DOHH2 (cell line): ENCODE measurements at regions not wholly inside any gene's neighbourhood (a gene's known extent, or its start where the extent isn't known, plus 50 kb on each side); places are given as distances from the start of the nearest gene placed in this dataset.

Source experiments
- H3F3A ChIP-seq: fragments of 200-600 bp; sonication (generic), shearing (Covaris generic); 2 replicates; pipeline ENCODE4 v1.6.0; 2016; ENCODE audit warnings: antibody characterized with exemption, mild to moderate bottlenecking; ENCODE audit not compliant: control insufficient read depth, insufficient read depth
- H3K27ac ChIP-seq: fragments of 200-600 bp; sonication (generic); 2 replicates; pipeline ENCODE4 v1.5.1; 2014; ENCODE audit warnings: low read depth, mild to moderate bottlenecking, low read length, moderate library complexity
- H3K27me3 ChIP-seq: fragments of 200-600 bp; sonication (generic); 2 replicates; pipeline ENCODE4 v1.6.1; 2014; ENCODE audit warnings: mild to moderate bottlenecking, low read length, mixed read lengths; ENCODE audit not compliant: control insufficient read depth
- H3K36me3 ChIP-seq: fragments of 200-600 bp; sonication (generic); 2 replicates; pipeline ENCODE4 v1.6.1; 2014; ENCODE audit warnings: mild to moderate bottlenecking, low read length, moderate library complexity, mixed read lengths; ENCODE audit not compliant: control insufficient read depth
- H3K4me1 ChIP-seq: fragments of 200-600 bp; sonication (generic); 2 replicates; pipeline ENCODE4 v1.6.1; 2014; ENCODE audit warnings: mild to moderate bottlenecking, low read length, mixed read lengths; ENCODE audit not compliant: control insufficient read depth
- H3K4me2 ChIP-seq: fragments of 200-600 bp; sonication (generic); 2 replicates; pipeline ENCODE4 v1.6.0; 2014; ENCODE audit warnings: mild to moderate bottlenecking, low read length, moderate library complexity
- H3K4me3 ChIP-seq: fragments of 200-600 bp; sonication (generic); 2 replicates; pipeline ENCODE4 v1.5.1; 2014; ENCODE audit warnings: mild to moderate bottlenecking, low read length, mixed read lengths
- H3K79me2 ChIP-seq: fragments of 200-600 bp; sonication (generic); 2 replicates; pipeline ENCODE4 v1.6.1; 2014; ENCODE audit warnings: mild to moderate bottlenecking, low read length, mixed read lengths; ENCODE audit not compliant: control insufficient read depth
- H3K9me2 ChIP-seq: fragments of 200-600 bp; sonication (generic); replicated peaks from 2 replicates; pipeline ENCODE4 v1.6.1; 2014; ENCODE audit warnings: mild to moderate bottlenecking, low read length, mixed read lengths; ENCODE audit not compliant: control insufficient read depth
- H3K9me3 ChIP-seq: fragments of 200-600 bp; sonication (generic); 2 replicates; pipeline ENCODE4 v1.6.1; 2014; ENCODE audit warnings: antibody characterized with exemption, low read length, mixed read lengths; ENCODE audit not compliant: control insufficient read depth, insufficient read depth
- H4K20me1 ChIP-seq: fragments of 200-600 bp; sonication (generic); 2 replicates; pipeline ENCODE4 v1.6.0; 2014; ENCODE audit warnings: low read depth, mild to moderate bottlenecking, antibody characterized with exemption, low read length, moderate library complexity; ENCODE audit not compliant: control insufficient read depth, insufficient read depth
- EZH2phosphoT487 ChIP-seq: fragments of 200-600 bp; sonication (generic); IDR thresholded peaks from 2 replicates; pipeline ENCODE4 v1.6.1; 2017; ENCODE audit warnings: borderline replicate concordance, mild to moderate bottlenecking, antibody characterized with exemption, low read length, moderate library complexity, mixed read lengths
- TF ChIP-seq, protein P1 (sequence below): fragments of 200-600 bp; sonication (generic); IDR thresholded peaks from one replicate; pipeline ENCODE4 v1.5.1; 2014; ENCODE audit warnings: antibody characterized with exemption, mild to moderate bottlenecking, low read depth, low read length; ENCODE audit not compliant: poor library complexity, severe bottlenecking

DNA sequence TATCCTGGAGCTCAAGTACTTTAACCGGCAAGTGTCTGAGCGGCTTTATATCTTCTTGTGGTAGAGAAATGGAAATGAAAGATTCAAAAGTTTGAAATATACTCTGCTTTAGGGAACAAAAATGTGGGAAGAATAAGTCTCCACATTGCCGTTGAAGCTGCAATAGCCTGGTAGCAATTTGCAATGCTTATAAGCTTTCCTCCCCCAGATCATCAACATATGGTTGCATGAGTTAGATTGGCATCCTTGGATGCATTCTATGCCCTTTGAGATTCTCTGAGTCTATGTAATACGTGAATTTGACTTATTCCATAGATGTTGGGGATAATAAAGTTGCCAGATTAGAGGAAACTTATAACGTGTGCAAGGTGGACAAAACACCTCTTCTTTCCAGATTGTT lies 86.1 kb upstream of the KCNK1 start:
- TF ChIP-seq EZH2phosphoT487: no peak
- TF ChIP-seq, protein P1, sequence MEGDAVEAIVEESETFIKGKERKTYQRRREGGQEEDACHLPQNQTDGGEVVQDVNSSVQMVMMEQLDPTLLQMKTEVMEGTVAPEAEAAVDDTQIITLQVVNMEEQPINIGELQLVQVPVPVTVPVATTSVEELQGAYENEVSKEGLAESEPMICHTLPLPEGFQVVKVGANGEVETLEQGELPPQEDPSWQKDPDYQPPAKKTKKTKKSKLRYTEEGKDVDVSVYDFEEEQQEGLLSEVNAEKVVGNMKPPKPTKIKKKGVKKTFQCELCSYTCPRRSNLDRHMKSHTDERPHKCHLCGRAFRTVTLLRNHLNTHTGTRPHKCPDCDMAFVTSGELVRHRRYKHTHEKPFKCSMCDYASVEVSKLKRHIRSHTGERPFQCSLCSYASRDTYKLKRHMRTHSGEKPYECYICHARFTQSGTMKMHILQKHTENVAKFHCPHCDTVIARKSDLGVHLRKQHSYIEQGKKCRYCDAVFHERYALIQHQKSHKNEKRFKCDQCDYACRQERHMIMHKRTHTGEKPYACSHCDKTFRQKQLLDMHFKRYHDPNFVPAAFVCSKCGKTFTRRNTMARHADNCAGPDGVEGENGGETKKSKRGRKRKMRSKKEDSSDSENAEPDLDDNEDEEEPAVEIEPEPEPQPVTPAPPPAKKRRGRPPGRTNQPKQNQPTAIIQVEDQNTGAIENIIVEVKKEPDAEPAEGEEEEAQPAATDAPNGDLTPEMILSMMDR: no peak
- no peaks in the 10 kb centered on the region for H3K27me3 ChIP-seq
- no peaks in the 10 kb centered on the region for H3K79me2 ChIP-seq
- H3K36me3 ChIP-seq: no peaks in the 10 kb centered on the region
- no peaks in the 10 kb centered on the region for H3F3A ChIP-seq
- H3K27ac ChIP-seq: no peak overlapping the region
- no peaks in the 10 kb centered on the region for H3K9me2 ChIP-seq
- no peaks in the 10 kb centered on the region for H3K4me1 ChIP-seq
- no peak overlapping the region for H3K4me2 ChIP-seq
- H3K4me3 ChIP-seq: no peak overlapping the region
- H4K20me1 ChIP-seq: no peaks in the 10 kb centered on the region
- H3K9me3 ChIP-seq: no peaks in the 10 kb centered on the region; the same call in 1 of the 2 replicates

DNA sequence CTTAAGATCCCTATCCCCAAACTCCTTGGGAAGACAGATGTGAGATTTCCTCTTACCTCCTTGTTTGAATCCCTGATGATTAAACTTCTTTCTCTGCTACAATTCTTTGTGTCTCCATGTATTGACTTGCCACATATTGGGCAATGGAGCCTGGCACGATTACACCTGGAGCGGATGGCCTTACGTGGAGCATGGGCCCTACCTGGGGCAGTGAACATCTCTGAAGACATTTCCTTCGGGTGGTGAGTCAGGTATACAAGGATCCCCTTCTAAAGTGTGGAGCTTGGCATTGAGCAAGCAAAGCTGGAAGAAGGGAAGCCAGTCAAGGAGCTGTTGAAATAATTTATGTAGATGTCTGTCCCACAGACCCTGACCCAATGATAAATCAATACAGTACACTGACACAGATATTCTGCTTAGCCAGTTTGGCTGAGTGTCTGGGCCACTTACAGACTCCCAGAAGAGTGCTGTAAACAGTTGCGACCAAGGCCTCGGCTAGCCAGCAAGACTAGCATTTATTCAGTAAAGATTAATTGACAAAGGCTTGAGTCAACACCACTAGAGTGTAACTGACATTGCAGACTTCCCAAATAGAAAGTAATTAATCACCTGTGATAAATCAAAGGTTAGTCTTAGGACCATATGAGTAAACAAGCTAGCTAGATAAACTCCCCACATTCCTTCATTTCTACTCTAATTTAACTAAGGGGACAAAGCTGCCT lies 83.1 kb upstream of the KCNK1 start:
- Histone ChIP-seq H3K27ac (no peak overlapping the region), H3K9me3 (no peaks in the 10 kb centered on the region; the same call in 1 of the 2 replicates), H3K4me2 (no peak overlapping the region), H3K36me3 (no peaks in the 10 kb centered on the region), H3K79me2 (no peaks in the 10 kb centered on the region), H3K9me2 (no peaks in the 10 kb centered on the region), H3K27me3 (no peaks in the 10 kb centered on the region), H3K4me1 (no peaks in the 10 kb centered on the region), H3K4me3 (no peak overlapping the region), H3F3A (no peaks in the 10 kb centered on the region), H4K20me1 (no peaks in the 10 kb centered on the region)
- no peak for TF ChIP-seq EZH2phosphoT487
- TF ChIP-seq, protein P1: no peak

DNA sequence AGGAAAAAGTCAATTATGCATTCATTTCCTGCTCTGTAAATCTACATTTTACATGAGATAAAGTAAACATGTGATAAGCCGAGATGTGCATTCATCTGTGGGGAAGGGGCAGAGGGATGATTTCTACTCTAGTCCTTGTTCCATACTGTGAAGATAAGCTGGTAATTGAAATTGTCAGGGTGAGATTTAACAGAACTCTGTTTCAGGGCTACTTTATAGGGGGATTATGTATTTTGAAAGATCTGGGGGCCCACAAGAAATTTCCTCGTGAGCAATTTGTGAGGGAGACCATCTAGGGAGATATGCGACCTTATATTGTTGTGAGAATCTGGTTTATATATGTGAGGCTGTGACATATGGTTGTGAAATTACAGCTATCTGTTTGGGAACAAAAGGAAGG lies 73.1 kb upstream of the KCNK1 start:
- Histone ChIP-seq H3K4me3 (no peak overlapping the region), H3F3A (no peaks in the 10 kb centered on the region), H3K36me3 (no peaks in the 10 kb centered on the region), H4K20me1 (no peaks in the 10 kb centered on the region), H3K79me2 (no peaks in the 10 kb centered on the region), H3K27ac (no peak overlapping the region), H3K4me2 (no peak overlapping the region), H3K9me2 (no peaks in the 10 kb centered on the region), H3K9me3 (no peaks in the 10 kb centered on the region), H3K4me1 (no peaks in the 10 kb centered on the region), H3K27me3 (no peaks in the 10 kb centered on the region)
- no peak for TF ChIP-seq EZH2phosphoT487
- TF ChIP-seq, protein P1: no peak
